K562 (cell line): ENCODE measurements at regions not wholly inside any gene's neighbourhood (a gene's known extent, or its start where the extent isn't known, plus 50 kb on each side); places are given as distances from the start of the nearest gene placed in this dataset.

ENCODE experiments used
- CUX1 ChIP-seq: fragments of 200-800 bp; sonication (Bioruptor generic); IDR thresholded peaks from 2 replicates; pipeline ENCODE4 v1.6.1; 2016; ENCODE audit warnings: missing genetic modification characterization, missing compliant biosample characterization
- MGA ChIP-seq: fragments of 450-650 bp; IDR thresholded peaks from 2 replicates; pipeline ENCODE4 v1.6.1; 2016; ENCODE audit warnings: mild to moderate bottlenecking, moderate library complexity
- PML ChIP-seq: IDR thresholded peaks from 2 replicates; pipeline ENCODE4 v1.6.1; 2012; ENCODE audit warnings: low read length, inconsistent platforms

- TF ChIP-seq MGA (no peak), PML (no peak), CUX1 (CRISPR knock-in tag) (no peak)
These were observed 203.3 kb upstream of the AGTR1 start (continued) for GRCh38 chr3:148494451-148494850.
